ENCODE measurements at regions not wholly inside any gene's neighbourhood (a gene's known extent, or its start where the extent isn't known, plus 50 kb on each side); places are given as distances from the start of the nearest gene placed in this dataset.

DNA sequence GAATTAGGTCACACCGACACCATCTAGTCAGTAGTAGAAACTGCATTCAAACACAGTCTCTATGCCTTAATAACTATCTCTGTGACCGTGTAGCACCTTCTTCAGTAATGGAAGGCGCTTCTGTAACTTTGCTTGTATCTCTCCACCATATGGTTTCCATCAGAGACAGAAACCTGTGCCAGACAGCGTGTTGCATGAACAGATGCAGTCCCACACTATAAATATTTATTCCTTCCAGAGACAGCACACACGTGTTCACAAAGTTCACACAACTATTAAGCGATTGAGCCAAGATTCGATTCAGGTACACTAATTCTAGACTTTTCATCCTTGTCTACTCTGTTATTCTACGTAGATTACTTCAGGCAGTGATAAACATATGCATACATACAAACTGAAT is 873.9 kb upstream of the MBL2 start:
- Histone ChIP-seq H3K27me3 (ENCODE audit: control insufficient read depth, insufficient read depth, low read length) (no peaks in the 10 kb centered on the region), H3K4me3 (ENCODE audit: low read depth, low read length) (no peak overlapping the region), H3K36me3 (ENCODE audit: control insufficient read depth, insufficient read depth, low read length) (no peaks in the 10 kb centered on the region)
- ChIA-PET CTCF (interaction anchor here (0.7 kb wide), 1 partner anchor 39 kb away, joined by 3 read pairs; no protein-coding TSS in a partner anchor), POLR2A (no interaction called here)
- no peak for DNase-seq (ENCODE audit: low read depth)
- TF ChIP-seq, protein P1, sequence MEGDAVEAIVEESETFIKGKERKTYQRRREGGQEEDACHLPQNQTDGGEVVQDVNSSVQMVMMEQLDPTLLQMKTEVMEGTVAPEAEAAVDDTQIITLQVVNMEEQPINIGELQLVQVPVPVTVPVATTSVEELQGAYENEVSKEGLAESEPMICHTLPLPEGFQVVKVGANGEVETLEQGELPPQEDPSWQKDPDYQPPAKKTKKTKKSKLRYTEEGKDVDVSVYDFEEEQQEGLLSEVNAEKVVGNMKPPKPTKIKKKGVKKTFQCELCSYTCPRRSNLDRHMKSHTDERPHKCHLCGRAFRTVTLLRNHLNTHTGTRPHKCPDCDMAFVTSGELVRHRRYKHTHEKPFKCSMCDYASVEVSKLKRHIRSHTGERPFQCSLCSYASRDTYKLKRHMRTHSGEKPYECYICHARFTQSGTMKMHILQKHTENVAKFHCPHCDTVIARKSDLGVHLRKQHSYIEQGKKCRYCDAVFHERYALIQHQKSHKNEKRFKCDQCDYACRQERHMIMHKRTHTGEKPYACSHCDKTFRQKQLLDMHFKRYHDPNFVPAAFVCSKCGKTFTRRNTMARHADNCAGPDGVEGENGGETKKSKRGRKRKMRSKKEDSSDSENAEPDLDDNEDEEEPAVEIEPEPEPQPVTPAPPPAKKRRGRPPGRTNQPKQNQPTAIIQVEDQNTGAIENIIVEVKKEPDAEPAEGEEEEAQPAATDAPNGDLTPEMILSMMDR (IDR thresholded peaks at IDR 0.05; ENCODE audit: insufficient read depth, low read depth, low read length) = no peak

DNA sequence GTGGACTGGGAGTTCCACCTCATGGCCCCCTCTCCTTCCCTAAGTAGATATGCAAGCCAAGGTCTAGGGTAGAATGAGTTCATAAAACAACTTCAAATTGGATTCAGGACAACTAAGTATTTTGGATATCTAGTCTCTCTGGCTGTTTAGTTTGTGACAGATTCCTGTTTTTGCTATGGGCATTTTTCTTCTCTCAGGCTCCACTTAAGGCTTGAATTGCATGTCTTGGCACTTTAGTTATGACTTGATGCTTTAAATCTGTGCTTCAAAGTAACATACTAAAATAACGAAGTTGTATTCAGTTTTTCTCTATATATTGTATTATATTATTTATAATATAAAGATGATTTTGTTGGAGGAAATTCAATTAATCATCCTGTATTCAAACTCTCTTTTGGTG is 873.4 kb upstream of the MBL2 start:
- POLR2A ChIA-PET = no interaction called here
- H3K27me3 ChIP-seq (ENCODE audit: control insufficient read depth, insufficient read depth, low read length) = no peaks in the 10 kb centered on the region
- H3K36me3 ChIP-seq (ENCODE audit: control insufficient read depth, insufficient read depth, low read length) = no peaks in the 10 kb centered on the region
- DNase-seq (ENCODE audit: low read depth) = no peak
- TF ChIP-seq, protein P1 (IDR thresholded peaks at IDR 0.05; ENCODE audit: insufficient read depth, low read depth, low read length) = no peak
- CTCF ChIA-PET = no interaction called here
- H3K4me3 ChIP-seq (ENCODE audit: low read depth, low read length) = no peak overlapping the region

DNA sequence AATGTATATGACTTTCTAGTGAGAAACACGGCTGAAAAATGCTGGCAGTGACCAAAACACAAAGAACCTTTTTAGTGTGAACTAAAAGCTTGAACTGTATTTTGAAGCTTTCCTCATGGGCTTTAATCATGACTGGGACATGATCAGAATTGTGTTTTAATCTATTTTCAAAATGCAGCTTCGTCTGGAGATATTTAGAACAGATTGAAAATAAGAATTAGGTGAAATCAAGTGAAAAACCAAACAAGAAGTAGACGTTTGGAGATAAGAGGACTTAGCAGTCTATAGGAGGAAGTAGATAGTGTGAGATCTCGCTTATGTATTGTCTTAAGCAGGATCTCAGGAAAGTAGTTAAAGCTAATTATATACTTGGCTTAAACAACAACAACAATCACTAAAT is 865.4 kb upstream of the MBL2 start:
- TF ChIP-seq, protein P1 (IDR thresholded peaks at IDR 0.05; ENCODE audit: insufficient read depth, low read depth, low read length) = no peak
- no peak for DNase-seq (ENCODE audit: low read depth)
- POLR2A ChIA-PET = no interaction called here
- Histone ChIP-seq H3K27me3 (ENCODE audit: control insufficient read depth, insufficient read depth, low read length) (no peaks in the 10 kb centered on the region), H3K4me3 (ENCODE audit: low read depth, low read length) (no peak overlapping the region), H3K36me3 (ENCODE audit: control insufficient read depth, insufficient read depth, low read length) (no peaks in the 10 kb centered on the region)
- CTCF ChIA-PET = no interaction called here

DNA sequence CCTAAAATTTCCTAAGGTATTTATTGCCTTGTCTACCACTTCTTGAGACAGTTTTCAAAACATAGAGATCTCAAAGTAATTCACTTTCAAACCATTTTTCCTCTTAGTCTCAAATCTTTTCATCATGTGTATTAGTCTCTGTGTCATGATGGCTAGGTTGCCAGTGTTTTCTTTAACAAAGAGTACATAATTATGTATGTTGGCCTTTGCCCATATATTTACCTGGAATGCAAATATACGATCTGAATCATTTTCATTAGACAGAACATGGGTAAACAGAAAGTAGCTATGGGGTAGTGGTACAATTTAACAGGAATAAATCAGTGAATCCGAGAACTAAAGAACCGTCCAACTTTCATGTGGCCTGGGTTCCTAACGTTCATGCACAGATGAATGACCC is 852.1 kb upstream of the MBL2 start:
- DNase-seq (ENCODE audit: low read depth) = no peak
- ChIA-PET CTCF (no interaction called here), POLR2A (no interaction called here)
- no peaks in the 10 kb centered on the region for H3K27me3 ChIP-seq (ENCODE audit: control insufficient read depth, insufficient read depth, low read length)
- TF ChIP-seq, protein P1 (IDR thresholded peaks at IDR 0.05; ENCODE audit: insufficient read depth, low read depth, low read length) = no peak
- no peak overlapping the region for H3K4me3 ChIP-seq (ENCODE audit: low read depth, low read length)
- no peaks in the 10 kb centered on the region for H3K36me3 ChIP-seq (ENCODE audit: control insufficient read depth, insufficient read depth, low read length)

DNA sequence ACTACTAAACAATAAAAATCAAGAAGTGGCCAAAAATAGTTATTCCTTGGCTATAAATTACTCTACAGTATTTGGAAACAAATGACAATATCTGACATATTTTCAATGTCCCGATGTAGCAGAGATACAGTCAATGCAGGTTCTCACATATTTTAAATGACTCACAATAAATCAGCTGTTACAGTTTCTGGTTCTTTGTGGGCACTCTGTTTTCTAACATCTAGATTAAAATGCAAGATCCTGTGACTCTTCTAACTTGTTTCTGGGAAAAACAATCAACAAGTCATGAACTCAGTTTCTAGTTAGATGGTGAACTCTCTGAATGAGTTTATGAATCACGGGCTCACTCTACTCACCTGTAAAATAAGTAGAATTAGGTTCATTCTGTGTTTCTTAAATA is 849.6 kb upstream of the MBL2 start:
- DNase-seq (ENCODE audit: low read depth) = no peak
- Histone ChIP-seq H3K4me3 (ENCODE audit: low read depth, low read length) (no peak overlapping the region), H3K36me3 (ENCODE audit: control insufficient read depth, insufficient read depth, low read length) (no peaks in the 10 kb centered on the region), H3K27me3 (ENCODE audit: control insufficient read depth, insufficient read depth, low read length) (no peaks in the 10 kb centered on the region)
- POLR2A ChIA-PET = no interaction called here
- TF ChIP-seq, protein P1 (IDR thresholded peaks at IDR 0.05; ENCODE audit: insufficient read depth, low read depth, low read length) = no peak
- CTCF ChIA-PET = no interaction called here
